A673 (cell line): ENCODE measurements at regions not wholly inside any gene's neighbourhood (a gene's known extent, or its start where the extent isn't known, plus 50 kb on each side); places are given as distances from the start of the nearest gene placed in this dataset.

Experiments
- BruUV-seq: library from RNA; stranded (reverse); fragments of 400-500 nt; replicated peaks from 2 replicates; lab custom pipeline; 2021; lab: Mats Ljungman, UMichigan
- CTCF ChIA-PET: fragments of 300-600 bp; sonication (Branson Sonifier 250); formaldehyde crosslinking; loops from one replicate; lab custom pipeline; 2022; ENCODE audit warnings: antibody characterized with exemption; lab: Charles Lee
- POLR2A ChIA-PET: fragments of 300-600 bp; sonication (Branson Sonifier 250); formaldehyde crosslinking; loops from one replicate; lab custom pipeline; 2022; ENCODE audit warnings: antibody characterized with exemption; ENCODE audit not compliant: low non-redundant PET; lab: Charles Lee
- DNase-seq: peaks from one replicate; pipeline ENCODE4 v3.0.0-alpha.2; 2015; ENCODE audit warnings: low spot score
- H3K27ac ChIP-seq: fragments of 200-600 bp; sonication (generic); 2 replicates; pipeline ENCODE4 v1.5.1; 2016; ENCODE audit warnings: mixed run types, low read depth, mild to moderate bottlenecking, mixed read lengths, antibody characterized with exemption, low read length; ENCODE audit not compliant: poor library complexity, severe bottlenecking
- H3K27me3 ChIP-seq: fragments of 200-600 bp; sonication (generic); replicated peaks from 2 replicates; pipeline ENCODE4 v1.6.1; 2017; ENCODE audit warnings: mixed run types, low read depth, mild to moderate bottlenecking, mixed read lengths, antibody characterized with exemption, low read length; ENCODE audit not compliant: insufficient read depth, poor library complexity
- H3K36me3 ChIP-seq: fragments of 200-600 bp; sonication (generic); 2 replicates; pipeline ENCODE4 v1.6.1; 2016; ENCODE audit warnings: mixed run types, mild to moderate bottlenecking, mixed read lengths, antibody characterized with exemption, low read length; ENCODE audit not compliant: insufficient read depth, poor library complexity, severe bottlenecking
- H3K4me1 ChIP-seq: fragments of 200-600 bp; sonication (generic); 2 replicates; pipeline ENCODE4 v1.6.1; 2017; ENCODE audit warnings: mixed run types, mild to moderate bottlenecking, mixed read lengths, antibody characterized with exemption, low read length; ENCODE audit not compliant: insufficient read depth, poor library complexity, severe bottlenecking
- H3K4me3 ChIP-seq: fragments of 200-600 bp; sonication (generic); 2 replicates; pipeline ENCODE4 v1.5.1; 2016; ENCODE audit warnings: low read depth, mixed run types, mild to moderate bottlenecking, mixed read lengths, low read length; ENCODE audit not compliant: poor library complexity, severe bottlenecking
- H3K9me3 ChIP-seq: fragments of 200-600 bp; sonication (generic); 2 replicates; pipeline ENCODE4 v1.6.1; 2016; ENCODE audit warnings: mixed run types, low read depth, mild to moderate bottlenecking, mixed read lengths, antibody characterized with exemption, low read length; ENCODE audit not compliant: poor library complexity, severe bottlenecking
- CTCF ChIP-seq: fragments of 300-800, 200-600 bp; sonication (generic); conservative IDR thresholded peaks from 2 replicates; pipeline ENCODE4 v1.5.1; 2017; ENCODE audit warnings: low read depth, mild to moderate bottlenecking, antibody characterized with exemption, low read length, moderate library complexity, mixed read lengths
- EZH2 ChIP-seq: fragments of 200-600 bp; sonication (generic); IDR thresholded peaks from 2 replicates; pipeline ENCODE4 v1.6.1; 2017; ENCODE audit warnings: borderline replicate concordance, low read depth, mild to moderate bottlenecking, mixed read lengths, antibody characterized with exemption, low read length; ENCODE audit not compliant: poor library complexity, severe bottlenecking
- intact Hi-C: fragments of 100-400 bp; cut with micrococcal nuclease; formaldehyde crosslinking; loops from one replicate; pipeline ENCODE4 v1.10.0; 2022; ENCODE audit not compliant: unreplicated experiment

GRCh38 chr9:23172206-23172605 is 653.8 kb downstream of the ELAVL2 start:
- intact Hi-C loops: no loop called here
- no peak for DNase-seq
- H3K4me1 ChIP-seq: no peaks in the 10 kb centered on the region
- no peak overlapping the region for H3K27ac ChIP-seq
- no peak overlapping the region for H3K4me3 ChIP-seq
- BruUV-seq: no TSS peak
- ChIA-PET POLR2A (no interaction called here), CTCF (no interaction called here)
- no peaks in the 10 kb centered on the region for H3K36me3 ChIP-seq
- no peaks in the 10 kb centered on the region for H3K27me3 ChIP-seq
- no peaks in the 10 kb centered on the region for H3K9me3 ChIP-seq
- TF ChIP-seq EZH2: no peak
- TF ChIP-seq CTCF: no peak

- Histone ChIP-seq H3K27me3 (no peaks in the 10 kb centered on the region), H3K36me3 (no peaks in the 10 kb centered on the region), H3K4me3 (no peak overlapping the region), H3K27ac (no peak overlapping the region), H3K4me1 (no peaks in the 10 kb centered on the region), H3K9me3 (no peaks in the 10 kb centered on the region)
- POLR2A ChIA-PET: no interaction called here
- no peak for DNase-seq
- intact Hi-C loops: no loop called here
- BruUV-seq: no TSS peak
- TF ChIP-seq CTCF (no peak), EZH2 (no peak)
- CTCF ChIA-PET: no interaction called here
Observed at GRCh38 chr9:23172979-23173637, 652.9 kb downstream of the ELAVL2 start.

GRCh38 chr9:23194281-23194680 is 631.8 kb downstream of the ELAVL2 start:
- CTCF ChIA-PET: no interaction called here

More at GRCh38 chr9:23194281-23194680, 631.8 kb downstream of the ELAVL2 start:
- TF ChIP-seq CTCF: no peak
- no peak for DNase-seq
- no peak overlapping the region for H3K4me3 ChIP-seq
- no peaks in the 10 kb centered on the region for H3K4me1 ChIP-seq
- no peaks in the 10 kb centered on the region for H3K27me3 ChIP-seq
- BruUV-seq: no TSS peak
- H3K9me3 ChIP-seq: no peaks in the 10 kb centered on the region
- no peaks in the 10 kb centered on the region for H3K36me3 ChIP-seq
- POLR2A ChIA-PET: no interaction called here
- intact Hi-C loops: no loop called here
- H3K27ac ChIP-seq: no peak overlapping the region
